PC-9 (cell line): ENCODE measurements at regions not wholly inside any gene's neighbourhood (a gene's known extent, or its start where the extent isn't known, plus 50 kb on each side); places are given as distances from the start of the nearest gene placed in this dataset.

Experiments used
- CTCF ChIP-seq: fragments of 200-600 bp; sonication (generic); conservative IDR thresholded peaks from 2 replicates; pipeline ENCODE4 v1.6.1; 2017; ENCODE audit warnings: mixed run types, antibody characterized with exemption, mild to moderate bottlenecking, moderate library complexity
- EZH2 ChIP-seq: fragments of 200-600 bp; sonication (generic); IDR thresholded peaks from 2 replicates; pipeline ENCODE4 v1.8.0; 2017; ENCODE audit warnings: antibody characterized with exemption, low read depth

- TF ChIP-seq CTCF (no peak), EZH2 (no peak)
Observed at GRCh38 chr4:58119298-58119697, 1009.1 kb upstream of the IGFBP7 start.
